ENCODE measurements at regions not wholly inside any gene's neighbourhood (a gene's known extent, or its start where the extent isn't known, plus 50 kb on each side); places are given as distances from the start of the nearest gene placed in this dataset.

DNA sequence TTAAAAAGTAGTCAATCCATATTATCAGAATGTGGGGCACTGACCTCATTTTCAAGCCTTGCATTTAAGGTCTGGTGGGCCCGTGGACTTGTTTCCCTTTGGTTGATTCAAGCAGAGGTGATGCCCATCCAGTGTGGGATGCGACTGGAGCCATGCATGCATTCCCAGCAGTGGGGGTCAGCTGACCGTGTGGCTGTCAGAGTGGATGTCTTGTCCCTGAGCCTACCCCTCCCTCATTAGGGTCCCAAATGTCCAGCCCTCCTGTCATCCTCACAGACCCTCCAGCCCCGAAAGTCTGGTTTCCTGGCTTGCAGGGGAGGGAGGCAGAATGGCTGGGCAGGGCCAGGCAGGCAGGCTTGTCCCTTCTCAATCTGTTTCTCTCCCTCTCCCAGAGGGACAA, 67.3 kb upstream of the SH3RF3 start:
- TF ChIP-seq, protein P1, sequence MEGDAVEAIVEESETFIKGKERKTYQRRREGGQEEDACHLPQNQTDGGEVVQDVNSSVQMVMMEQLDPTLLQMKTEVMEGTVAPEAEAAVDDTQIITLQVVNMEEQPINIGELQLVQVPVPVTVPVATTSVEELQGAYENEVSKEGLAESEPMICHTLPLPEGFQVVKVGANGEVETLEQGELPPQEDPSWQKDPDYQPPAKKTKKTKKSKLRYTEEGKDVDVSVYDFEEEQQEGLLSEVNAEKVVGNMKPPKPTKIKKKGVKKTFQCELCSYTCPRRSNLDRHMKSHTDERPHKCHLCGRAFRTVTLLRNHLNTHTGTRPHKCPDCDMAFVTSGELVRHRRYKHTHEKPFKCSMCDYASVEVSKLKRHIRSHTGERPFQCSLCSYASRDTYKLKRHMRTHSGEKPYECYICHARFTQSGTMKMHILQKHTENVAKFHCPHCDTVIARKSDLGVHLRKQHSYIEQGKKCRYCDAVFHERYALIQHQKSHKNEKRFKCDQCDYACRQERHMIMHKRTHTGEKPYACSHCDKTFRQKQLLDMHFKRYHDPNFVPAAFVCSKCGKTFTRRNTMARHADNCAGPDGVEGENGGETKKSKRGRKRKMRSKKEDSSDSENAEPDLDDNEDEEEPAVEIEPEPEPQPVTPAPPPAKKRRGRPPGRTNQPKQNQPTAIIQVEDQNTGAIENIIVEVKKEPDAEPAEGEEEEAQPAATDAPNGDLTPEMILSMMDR (IDR thresholded peaks at IDR 0.05; ENCODE audit: control extremely low read depth in 1 of 3, insufficient read depth in 1 of 3, low read depth in 1 of 3, low read length in 3 of 3) = no peak
- no peak for TF ChIP-seq JUND (IDR thresholded peaks at IDR 0.05; ENCODE audit: low read length)
- no peak for TF ChIP-seq CHD2 (IDR thresholded peaks at IDR 0.05; ENCODE audit: low read length)
- no peak for TF ChIP-seq ZNF274 (IDR thresholded peaks at IDR 0.05; ENCODE audit: borderline replicate concordance, extremely low read depth, low read length)
- TF ChIP-seq POLR2AphosphoS5 (IDR thresholded peaks at IDR 0.05; ENCODE audit: low read depth, low read length) = no peak
- TF ChIP-seq EP300 (IDR thresholded peaks at IDR 0.05; ENCODE audit: borderline replicate concordance in 1 of 2, low read depth in 2 of 2, low read length in 2 of 2) = no peak
- no peak for TF ChIP-seq TEAD4 (IDR thresholded peaks at IDR 0.05; ENCODE audit: low read depth, low read length)
- TF ChIP-seq GTF2F1 (IDR thresholded peaks at IDR 0.05; ENCODE audit: borderline replicate concordance, low read depth, low read length) = no peak
- TF ChIP-seq, protein P2, sequence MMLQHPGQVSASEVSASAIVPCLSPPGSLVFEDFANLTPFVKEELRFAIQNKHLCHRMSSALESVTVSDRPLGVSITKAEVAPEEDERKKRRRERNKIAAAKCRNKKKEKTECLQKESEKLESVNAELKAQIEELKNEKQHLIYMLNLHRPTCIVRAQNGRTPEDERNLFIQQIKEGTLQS (IDR thresholded peaks at IDR 0.05; ENCODE audit: insufficient read depth, low read depth, low read length) = no peak
- no peak for TF ChIP-seq RAD21 (IDR thresholded peaks at IDR 0.05 in 1 of 2, conservative IDR thresholded peaks at IDR 0.05 in 1 of 2; ENCODE audit: low read depth in 2 of 2, low read length in 2 of 2)
- TF ChIP-seq RFX5 (IDR thresholded peaks at IDR 0.05; ENCODE audit: borderline replicate concordance, low read depth, low read length) = no peak

Measured in H1 (cell line).